HG03571 (cell line): ENCODE measurements at regions not wholly inside any gene's neighbourhood (a gene's known extent, or its start where the extent isn't known, plus 50 kb on each side); places are given as distances from the start of the nearest gene placed in this dataset.

ENCODE experiments used
- ATAC-seq: cut with Tn5 transposase; IDR thresholded peaks from one replicate; pipeline ENCODE4 v1.9.1; 2021; ENCODE audit not compliant: unreplicated experiment

- no peak for ATAC-seq
Observed at GRCh38 chr2:355773-356172, 67.9 kb upstream of the ALKAL2 start.

- ATAC-seq, result no peak
Observed at GRCh38 chr2:352696-353095, 64.8 kb upstream of the ALKAL2 start.

- no peak for ATAC-seq
Observed at GRCh38 chr2:349390-349789, 61.5 kb upstream of the ALKAL2 start.

- ATAC-seq, result no peak
Observed at GRCh38 chr2:348361-348916, 60.5 kb upstream of the ALKAL2 start.

GRCh38 chr2:344811-345210, 56.9 kb upstream of the ALKAL2 start:
- no peak for ATAC-seq

- ATAC-seq, result no peak
Observed at GRCh38 chr2:343355-343754, 55.5 kb upstream of the ALKAL2 start.

GRCh38 chr2:341912-342311, 54.0 kb upstream of the ALKAL2 start:
- no peak for ATAC-seq

- ATAC-seq, result no peak
Observed at GRCh38 chr2:341017-341542, 53.2 kb upstream of the ALKAL2 start.
